ENCODE measurements at regions not wholly inside any gene's neighbourhood (a gene's known extent, or its start where the extent isn't known, plus 50 kb on each side); places are given as distances from the start of the nearest gene placed in this dataset.

GRCh38 chr10:62727934-62728333 is 76.6 kb upstream of the ADO start:
- no peak overlapping the region for H3K27ac ChIP-seq (ENCODE audit: control insufficient read depth, insufficient read depth, low read length)
- H3K4me1 ChIP-seq (ENCODE audit: control insufficient read depth, extremely low read depth, insufficient read depth, low read length), result peaks cover 7% of the 10 kb centered on the region
- no peaks in the 10 kb centered on the region for H3K9me1 ChIP-seq (ENCODE audit: control insufficient read depth, extremely low read depth, insufficient read depth, low read length)
- DNase-seq (ENCODE audit: low read depth, low spot score), result no peak
- no peak overlapping the region for H3K4me3 ChIP-seq (ENCODE audit: control insufficient read depth in 2 of 3, extremely low read depth in 1 of 3, insufficient read depth in 2 of 3, low read depth in 1 of 3, low read length in 3 of 3)
- H3K9ac ChIP-seq (ENCODE audit: control insufficient read depth, extremely low read depth, insufficient read depth, low read length), result no peak overlapping the region
- no peaks in the 10 kb centered on the region for H3K9me3 ChIP-seq (ENCODE audit: control insufficient read depth, low read depth, low read length)
- H4K20me1 ChIP-seq (ENCODE audit: control insufficient read depth, extremely low read depth, insufficient read depth, low read length), result no peaks in the 10 kb centered on the region
- H3K79me2 ChIP-seq (ENCODE audit: control insufficient read depth, insufficient read depth, low read length), result no peaks in the 10 kb centered on the region
- H3K4me2 ChIP-seq (ENCODE audit: control insufficient read depth, extremely low read depth, insufficient read depth, low read depth, low read length), result no peak overlapping the region
- no peak for FAIRE-seq
- no peak overlapping the region for H2AFZ ChIP-seq (ENCODE audit: control insufficient read depth, low read length)
- dilution Hi-C loops (cut with MboI; ENCODE audit: extremely low pct_ligation_motif_present, low sequenced_read_pairs), result no loop called here
- no peak for TF ChIP-seq CTCF (optimal IDR thresholded peaks at IDR 0.05 in 1 of 3, IDR thresholded peaks at IDR 0.05 in 1 of 3, conservative IDR thresholded peaks at IDR 0.05 in 1 of 3; ENCODE audit: extremely low read depth in 1 of 3, insufficient read depth in 2 of 3, low read length in 3 of 3)
- TF ChIP-seq EZH2 (IDR thresholded peaks at IDR 0.05; ENCODE audit: low read length), result no peak
- peaks cover 6% of the 10 kb centered on the region for H3K27me3 ChIP-seq (ENCODE audit: control insufficient read depth, extremely low read depth, insufficient read depth, low read length)
- no peaks in the 10 kb centered on the region for H3K36me3 ChIP-seq (ENCODE audit: control insufficient read depth in 2 of 2, extremely low read depth in 1 of 2, insufficient read depth in 2 of 2, low read length in 2 of 2)

GRCh38 chr10:62728479-62728878 is 76.0 kb upstream of the ADO start:
- no peak for TF ChIP-seq EZH2 (IDR thresholded peaks at IDR 0.05; ENCODE audit: low read length)
- TF ChIP-seq CTCF (optimal IDR thresholded peaks at IDR 0.05 in 1 of 3, IDR thresholded peaks at IDR 0.05 in 1 of 3, conservative IDR thresholded peaks at IDR 0.05 in 1 of 3; ENCODE audit: extremely low read depth in 1 of 3, insufficient read depth in 2 of 3, low read length in 3 of 3), result no peak
- no peak for FAIRE-seq
- dilution Hi-C loops (cut with MboI; ENCODE audit: extremely low pct_ligation_motif_present, low sequenced_read_pairs), result no loop called here

More at GRCh38 chr10:62728479-62728878, 76.0 kb upstream of the ADO start:
- Histone ChIP-seq H3K9ac (ENCODE audit: control insufficient read depth, extremely low read depth, insufficient read depth, low read length) (no peak overlapping the region), H3K79me2 (ENCODE audit: control insufficient read depth, insufficient read depth, low read length) (no peaks in the 10 kb centered on the region), H3K4me2 (ENCODE audit: control insufficient read depth, extremely low read depth, insufficient read depth, low read depth, low read length) (no peak overlapping the region), H3K36me3 (ENCODE audit: control insufficient read depth in 2 of 2, extremely low read depth in 1 of 2, insufficient read depth in 2 of 2, low read length in 2 of 2) (no peaks in the 10 kb centered on the region), H4K20me1 (ENCODE audit: control insufficient read depth, extremely low read depth, insufficient read depth, low read length) (no peaks in the 10 kb centered on the region), H3K9me3 (ENCODE audit: control insufficient read depth, low read depth, low read length) (no peaks in the 10 kb centered on the region), H3K9me1 (ENCODE audit: control insufficient read depth, extremely low read depth, insufficient read depth, low read length) (no peaks in the 10 kb centered on the region), H3K4me3 (ENCODE audit: control insufficient read depth in 2 of 3, extremely low read depth in 1 of 3, insufficient read depth in 2 of 3, low read depth in 1 of 3, low read length in 3 of 3) (no peak overlapping the region), H3K27ac (ENCODE audit: control insufficient read depth, insufficient read depth, low read length) (no peak overlapping the region), H3K4me1 (ENCODE audit: control insufficient read depth, extremely low read depth, insufficient read depth, low read length) (peaks cover 13% of the 10 kb centered on the region), H2AFZ (ENCODE audit: control insufficient read depth, low read length) (no peak overlapping the region), H3K27me3 (ENCODE audit: control insufficient read depth, extremely low read depth, insufficient read depth, low read length) (peaks cover 6% of the 10 kb centered on the region)
- no peak for DNase-seq (ENCODE audit: low read depth, low spot score)
